ENCODE measurements at regions not wholly inside any gene's neighbourhood (a gene's known extent, or its start where the extent isn't known, plus 50 kb on each side); places are given as distances from the start of the nearest gene placed in this dataset.

DNA sequence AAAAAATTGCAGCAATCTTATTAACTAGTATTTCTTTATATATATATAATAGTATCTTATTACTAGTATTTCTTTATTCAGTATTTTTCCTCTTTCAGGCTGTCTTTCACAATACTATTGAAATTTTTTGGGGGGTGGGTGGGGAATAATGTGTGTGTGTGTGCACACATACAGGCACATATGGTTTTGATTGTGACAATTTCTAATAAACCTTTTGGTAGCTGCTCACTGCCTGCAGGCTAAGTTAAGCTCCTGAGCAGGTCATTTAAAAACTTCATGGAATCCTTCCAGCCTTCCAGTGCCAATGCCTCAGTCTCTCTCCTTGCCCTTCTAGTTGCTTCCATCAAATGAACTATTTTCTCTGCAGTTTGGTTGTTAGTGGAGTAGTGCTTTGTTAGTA is 490.1 kb downstream of the PCNX1 start (continued):
- TF ChIP-seq, protein P1, sequence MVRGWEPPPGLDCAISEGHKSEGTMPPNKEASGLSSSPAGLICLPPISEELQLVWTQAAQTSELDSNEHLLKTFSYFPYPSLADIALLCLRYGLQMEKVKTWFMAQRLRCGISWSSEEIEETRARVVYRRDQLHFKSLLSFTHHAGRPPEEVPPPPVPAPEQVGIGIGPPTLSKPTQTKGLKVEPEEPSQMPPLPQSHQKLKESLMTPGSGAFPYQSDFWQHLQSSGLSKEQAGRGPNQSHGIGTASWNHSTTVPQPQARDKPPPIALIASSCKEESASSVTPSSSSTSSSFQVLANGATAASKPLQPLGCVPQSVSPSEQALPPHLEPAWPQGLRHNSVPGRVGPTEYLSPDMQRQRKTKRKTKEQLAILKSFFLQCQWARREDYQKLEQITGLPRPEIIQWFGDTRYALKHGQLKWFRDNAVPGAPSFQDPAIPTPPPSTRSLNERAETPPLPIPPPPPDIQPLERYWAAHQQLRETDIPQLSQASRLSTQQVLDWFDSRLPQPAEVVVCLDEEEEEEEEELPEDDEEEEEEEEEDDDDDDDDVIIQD (CRISPR knock-in tag; IDR thresholded peaks at IDR 0.05): no peak
- TF ChIP-seq JUN (IDR thresholded peaks at IDR 0.05; ENCODE audit: borderline replicate concordance, low read depth, low read length): no peak
- no peak for TF ChIP-seq JUN (CRISPR knock-in tag; IDR thresholded peaks at IDR 0.05; ENCODE audit: borderline replicate concordance)
- TF ChIP-seq ZNF282 (CRISPR knock-in tag; IDR thresholded peaks at IDR 0.05): no peak
- no peak for TF ChIP-seq ZNF41 (CRISPR knock-in tag; conservative IDR thresholded peaks at IDR 0.05)
- no peak for TF ChIP-seq ZBTB1 (CRISPR knock-in tag; IDR thresholded peaks at IDR 0.05; ENCODE audit: borderline replicate concordance, low read depth)
- TF ChIP-seq BACH1 (tag; IDR thresholded peaks at IDR 0.05): no peak
- TF ChIP-seq, protein P2, sequence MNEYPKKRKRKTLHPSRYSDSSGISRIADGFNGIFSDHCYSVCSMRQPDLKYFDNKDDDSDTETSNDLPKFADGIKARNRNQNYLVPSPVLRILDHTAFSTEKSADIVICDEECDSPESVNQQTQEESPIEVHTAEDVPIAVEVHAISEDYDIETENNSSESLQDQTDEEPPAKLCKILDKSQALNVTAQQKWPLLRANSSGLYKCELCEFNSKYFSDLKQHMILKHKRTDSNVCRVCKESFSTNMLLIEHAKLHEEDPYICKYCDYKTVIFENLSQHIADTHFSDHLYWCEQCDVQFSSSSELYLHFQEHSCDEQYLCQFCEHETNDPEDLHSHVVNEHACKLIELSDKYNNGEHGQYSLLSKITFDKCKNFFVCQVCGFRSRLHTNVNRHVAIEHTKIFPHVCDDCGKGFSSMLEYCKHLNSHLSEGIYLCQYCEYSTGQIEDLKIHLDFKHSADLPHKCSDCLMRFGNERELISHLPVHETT (CRISPR knock-in tag; conservative IDR thresholded peaks at IDR 0.05 in 1 of 2, IDR thresholded peaks at IDR 0.05 in 1 of 2): no peak
- TF ChIP-seq ZNF717 (CRISPR knock-in tag; IDR thresholded peaks at IDR 0.05): no peak
- TF ChIP-seq ZNF212 (CRISPR knock-in tag; IDR thresholded peaks at IDR 0.05): no peak
- no peak for TF ChIP-seq BRCA1 (IDR thresholded peaks at IDR 0.05)
- TF ChIP-seq BRCA1 (CRISPR knock-in tag; IDR thresholded peaks at IDR 0.05): no peak

All from K562 (cell line).